ENCODE measurements at regions not wholly inside any gene's neighbourhood (a gene's known extent, or its start where the extent isn't known, plus 50 kb on each side); places are given as distances from the start of the nearest gene placed in this dataset.
"Not testable (repeated sequence)": the region's sequence is repeated elsewhere in the genome, so short reads cannot be mapped to it uniquely, and the experiment has no call there.

DNA sequence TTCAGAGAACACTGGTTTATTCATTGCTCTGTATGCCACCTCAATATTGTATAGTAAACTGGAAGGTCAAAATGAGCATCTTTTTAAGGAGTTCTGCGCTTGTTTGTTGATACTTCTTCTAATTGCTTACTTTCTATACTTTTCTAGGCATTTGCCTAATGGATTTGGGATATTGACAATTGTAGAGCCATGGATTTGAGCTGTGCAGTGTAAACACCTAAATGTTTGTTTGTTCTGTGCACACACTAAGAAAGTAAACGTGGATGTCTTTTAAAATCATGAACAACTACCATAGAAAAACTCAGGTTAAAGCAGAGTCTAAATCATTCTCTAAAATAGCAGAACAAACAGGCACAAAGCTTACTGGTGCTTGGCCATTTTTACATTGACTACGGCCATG is 436.6 kb upstream of the GBE1 start:
- DNase-seq (ENCODE audit: low read depth in 4 of 4, low spot score in 1 of 4): no peak

DNA sequence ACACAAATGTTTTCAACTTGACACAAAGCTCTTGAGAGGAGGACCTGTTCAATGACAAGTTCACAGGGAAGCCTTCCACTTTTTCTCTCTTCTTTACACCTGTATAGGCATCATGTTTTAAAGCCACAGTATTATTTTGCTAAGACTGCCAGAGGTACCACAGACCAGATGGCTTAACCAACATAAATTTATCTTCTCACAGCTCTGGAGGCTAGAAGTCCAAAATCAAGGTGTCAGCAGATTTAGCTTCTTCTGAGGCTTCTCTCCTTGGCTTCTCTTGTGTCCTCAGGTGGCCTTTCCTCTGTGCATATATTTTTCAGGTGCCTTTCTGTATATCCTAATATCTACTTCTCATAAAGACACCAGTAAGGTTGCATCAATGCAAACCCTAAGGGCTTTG is 435.2 kb upstream of the GBE1 start:
- DNase-seq (ENCODE audit: low read depth in 4 of 4, low spot score in 1 of 4): no peak

GRCh38 chr3:82194870-82195269 is 433.4 kb upstream of the GBE1 start:
- DNase-seq (ENCODE audit: low read depth in 4 of 4, low spot score in 1 of 4): no peak

DNA sequence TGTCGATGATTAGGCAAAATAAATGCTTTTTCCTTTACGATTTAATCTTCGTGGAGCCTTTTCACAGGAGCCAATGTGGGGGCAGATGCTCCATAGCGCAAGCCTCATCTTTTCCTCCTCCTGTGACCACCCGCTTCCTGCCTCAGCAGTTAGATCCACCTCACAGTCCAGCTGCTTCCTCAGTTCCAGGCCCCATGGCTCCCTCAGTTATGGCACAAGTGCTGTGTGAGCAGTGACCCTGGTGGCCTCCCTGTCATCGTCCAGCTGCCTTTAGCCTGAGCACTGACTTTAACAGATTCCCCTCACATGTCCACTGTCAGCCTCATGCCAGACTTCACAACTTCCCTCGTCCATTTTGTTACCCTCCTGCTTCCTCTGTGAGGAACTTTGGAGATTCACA is 424.6 kb upstream of the GBE1 start:
- no peak for DNase-seq (ENCODE audit: low read depth in 4 of 4, low spot score in 1 of 4)

GRCh38 chr3:82179291-82179690 is 417.8 kb upstream of the GBE1 start:
- no peak for DNase-seq (ENCODE audit: low read depth in 4 of 4, low spot score in 1 of 4)

DNA sequence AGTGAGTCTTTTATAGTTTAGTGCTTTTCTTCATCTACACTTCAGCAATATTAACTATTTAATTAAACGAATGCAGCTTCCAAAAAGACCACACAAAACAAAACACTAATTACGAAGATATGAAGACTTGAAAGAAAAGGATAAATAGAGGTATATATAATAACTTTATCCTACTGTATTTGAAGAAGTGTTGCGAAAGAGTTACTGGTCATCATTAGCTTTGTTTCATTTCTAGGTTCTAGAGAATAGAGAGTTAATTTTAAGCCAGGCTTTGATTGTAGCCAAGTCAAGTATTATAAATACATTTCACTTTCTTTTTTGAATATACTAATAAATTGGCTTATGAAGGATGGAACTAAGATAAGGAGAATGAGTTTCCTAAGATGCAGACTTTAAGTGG is 416.8 kb upstream of the GBE1 start:
- DNase-seq (ENCODE audit: low read depth in 4 of 4, low spot score in 1 of 4): no peak

- no peak for DNase-seq (ENCODE audit: low read depth in 4 of 4, low spot score in 1 of 4)
These were observed 416.3 kb upstream of the GBE1 start for GRCh38 chr3:82177774-82178173.

- DNase-seq (ENCODE audit: low read depth in 4 of 4, low spot score in 1 of 4): no peak
These were observed 403.8 kb upstream of the GBE1 start for GRCh38 chr3:82165266-82165665.

- no peak for DNase-seq (ENCODE audit: low read depth in 4 of 4, low spot score in 1 of 4)
These were observed 402.6 kb upstream of the GBE1 start for GRCh38 chr3:82163907-82164520.

DNA sequence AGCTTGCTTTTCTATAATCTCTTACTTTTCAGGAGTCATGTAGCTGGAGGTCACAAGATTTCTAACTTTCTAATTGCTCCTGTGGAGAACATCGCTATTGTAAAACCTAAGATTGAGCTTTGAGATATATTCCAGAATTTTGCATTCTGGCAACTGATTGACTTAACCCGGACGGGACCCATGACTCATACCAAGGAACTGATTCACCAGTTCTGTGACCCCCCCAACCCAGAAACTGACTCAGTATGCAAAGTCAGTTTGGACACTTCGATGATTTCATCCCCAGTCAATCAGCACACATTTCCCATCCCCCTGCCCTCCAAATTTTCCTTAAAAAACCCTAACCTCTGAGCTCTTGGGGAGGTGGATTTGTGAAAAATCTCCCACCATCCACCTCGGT is 396.5 kb upstream of the GBE1 start:
- no peak for DNase-seq (ENCODE audit: low read depth in 4 of 4, low spot score in 1 of 4)

- not testable (repeated sequence) for DNase-seq (ENCODE audit: low read depth in 4 of 4, low spot score in 1 of 4)
These were observed 392.4 kb upstream of the GBE1 start for GRCh38 chr3:82153892-82154291.

GRCh38 chr3:82145742-82146141 is 384.3 kb upstream of the GBE1 start:
- DNase-seq (ENCODE audit: low read depth in 4 of 4, low spot score in 1 of 4): no peak

DNA sequence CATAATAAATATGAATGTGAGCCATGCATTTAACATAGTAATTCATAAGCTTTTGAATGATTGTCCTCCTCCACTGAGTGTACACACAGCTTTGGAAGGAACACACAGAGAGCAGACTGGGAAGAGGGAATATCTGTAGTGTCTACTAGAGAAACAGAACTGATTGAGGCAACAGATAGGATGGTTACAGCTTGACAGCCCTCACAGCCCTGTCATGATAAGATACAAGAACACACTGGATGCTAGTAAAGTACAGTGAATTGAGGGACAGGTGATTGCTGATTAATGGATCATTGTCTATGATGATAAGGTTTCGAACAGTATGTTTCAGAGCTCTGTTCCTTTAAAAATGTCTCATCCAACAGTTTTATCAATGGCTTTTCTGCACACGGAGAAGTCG is 383.4 kb upstream of the GBE1 start:
- no peak for DNase-seq (ENCODE audit: low read depth in 4 of 4, low spot score in 1 of 4)

GRCh38 chr3:82143661-82144412 is 382.4 kb upstream of the GBE1 start:
- DNase-seq (ENCODE audit: low read depth in 4 of 4, low spot score in 1 of 4): no peak

GRCh38 chr3:82141592-82141991 is 380.1 kb upstream of the GBE1 start:
- no peak for DNase-seq (ENCODE audit: low read depth in 4 of 4, low spot score in 1 of 4)

DNA sequence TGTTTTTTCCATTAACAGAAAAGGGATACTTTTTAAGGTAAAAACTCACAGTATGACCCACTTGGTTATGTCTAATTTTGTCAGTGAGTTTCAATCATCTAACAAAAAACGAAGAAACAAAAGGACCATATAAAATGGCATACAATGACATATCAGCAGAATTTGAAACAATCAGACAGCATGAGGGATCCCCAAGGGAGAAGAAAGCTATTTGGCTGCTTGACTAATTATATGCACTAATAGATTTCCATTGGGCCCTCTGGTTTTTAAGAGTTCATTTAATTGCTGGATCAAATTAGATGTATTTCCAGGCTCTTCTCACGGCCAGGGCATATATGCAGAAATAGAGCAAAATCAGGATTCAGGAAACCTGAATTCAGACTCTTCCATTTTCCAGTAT is 376.4 kb upstream of the GBE1 start:
- no peak for DNase-seq (ENCODE audit: low read depth in 4 of 4, low spot score in 1 of 4)

- no peak for DNase-seq (ENCODE audit: low read depth in 4 of 4, low spot score in 1 of 4)
These were observed 375.6 kb upstream of the GBE1 start for GRCh38 chr3:82137050-82137449.

GRCh38 chr3:82133070-82133606 is 371.7 kb upstream of the GBE1 start:
- peak; percentile 2 to 8 (median 7) for DNase-seq (ENCODE audit: low read depth in 4 of 4, low spot score in 1 of 4)

DNA sequence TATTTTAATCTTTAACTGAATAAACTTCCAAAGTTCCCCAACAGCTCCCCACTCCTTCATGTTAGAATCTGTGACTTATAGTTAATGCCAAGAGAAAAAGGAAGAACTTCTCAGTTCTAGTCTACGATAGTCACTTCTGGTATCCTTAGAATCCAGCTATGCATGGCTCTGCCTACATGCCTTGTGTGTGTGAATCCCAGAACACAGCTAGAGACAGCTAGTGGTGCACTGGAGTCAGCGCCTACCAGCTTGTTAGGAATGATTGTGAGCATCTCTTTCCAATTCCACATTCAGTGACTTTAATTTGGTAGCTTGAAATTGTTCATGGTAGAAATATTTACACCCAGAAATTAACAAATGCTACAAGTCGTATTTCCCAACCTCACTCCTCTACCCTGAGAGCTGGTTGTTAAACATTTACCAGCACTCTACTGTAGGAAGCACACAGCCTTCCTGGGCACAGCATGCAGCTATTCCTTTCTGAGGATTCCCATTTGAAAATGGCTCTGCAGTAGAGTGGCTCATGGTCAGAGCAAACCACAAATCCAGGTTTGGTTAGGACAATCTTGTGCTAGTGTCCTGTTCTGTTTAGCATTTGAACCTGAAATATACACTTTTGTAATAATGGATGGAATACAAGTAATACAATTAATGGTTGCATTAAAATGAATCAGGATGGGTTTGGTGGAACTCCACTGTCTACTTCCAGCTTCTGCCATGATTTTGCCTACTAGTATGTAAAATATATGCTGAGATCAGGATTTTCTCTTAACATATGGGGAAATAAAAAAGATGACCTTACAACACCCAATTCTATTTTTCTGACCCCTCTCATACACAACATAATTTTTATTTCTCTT is 371.0 kb upstream of the GBE1 start:
- DNase-seq (ENCODE audit: low read depth in 4 of 4, low spot score in 1 of 4): no peak

DNA sequence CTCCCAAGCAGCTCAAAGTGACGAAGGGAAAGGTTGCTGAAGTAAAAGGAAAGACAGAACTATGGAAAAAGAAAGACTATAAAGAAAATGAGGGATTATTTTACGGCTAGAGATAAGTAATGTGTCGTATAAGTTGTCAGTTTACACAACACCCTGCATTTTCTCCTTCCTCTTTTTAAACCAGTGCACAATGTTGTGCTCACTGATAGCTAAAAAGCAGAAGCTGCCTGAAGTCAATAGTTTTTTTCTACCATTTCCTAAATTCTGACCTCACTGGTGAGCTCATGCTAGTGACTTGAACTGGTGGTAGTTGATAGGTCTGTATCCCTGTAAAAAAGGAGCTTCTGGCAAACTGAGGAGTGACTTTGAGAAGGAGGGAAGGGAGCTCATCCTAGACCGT is 368.6 kb upstream of the GBE1 start:
- no peak for DNase-seq (ENCODE audit: low read depth in 4 of 4, low spot score in 1 of 4)

DNA sequence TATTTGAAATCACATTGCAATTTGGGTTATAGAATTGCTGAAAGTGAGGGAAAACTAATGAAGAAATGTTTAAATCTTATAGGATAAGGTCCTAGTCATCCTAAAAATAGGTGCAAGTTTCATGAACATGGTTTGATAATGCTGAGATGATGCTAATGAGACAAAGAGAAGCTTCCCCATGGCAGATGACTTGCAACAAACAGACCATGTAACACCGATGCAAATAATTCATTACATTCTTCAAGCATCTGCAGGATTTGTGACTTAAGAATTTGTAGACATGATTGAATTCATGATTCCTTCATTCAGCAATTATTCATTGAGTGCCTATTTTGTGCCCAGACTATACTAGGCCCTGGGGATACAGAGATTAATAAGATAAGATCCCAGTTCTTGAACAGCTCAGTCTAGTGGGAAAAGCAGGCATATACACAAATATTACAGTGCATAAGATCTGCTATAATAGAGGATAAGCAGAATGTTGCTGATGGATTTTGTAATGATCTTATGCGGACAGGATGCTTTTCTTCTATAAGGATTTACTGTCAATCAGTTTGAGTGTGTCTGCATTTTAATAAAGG is 367.9 kb upstream of the GBE1 start:
- no peak for DNase-seq (ENCODE audit: low read depth in 4 of 4, low spot score in 1 of 4)

All from stimulated activated CD4-positive, alpha-beta T cell treated with anti-CD3 and anti-CD28 coated beads, Interleukin-1b, Interleukin-23, amount 100 ng/mL, for 24 hours (primary cell).